OCI-LY7 (cell line): ENCODE measurements at regions not wholly inside any gene's neighbourhood (a gene's known extent, or its start where the extent isn't known, plus 50 kb on each side); places are given as distances from the start of the nearest gene placed in this dataset.

Experiments
- BruUV-seq: library from RNA; stranded (reverse); fragments of 400-500 nt; replicated peaks from 2 replicates; lab custom pipeline; 2021; lab: Mats Ljungman, UMichigan
- CTCF ChIA-PET: fragments of 300-600 bp; sonication (Branson Sonifier 250); formaldehyde crosslinking; loops from one replicate; lab custom pipeline; 2022; ENCODE audit warnings: antibody characterized with exemption; ENCODE audit not compliant: unreplicated experiment; lab: Charles Lee
- POLR2A ChIA-PET: fragments of 300-600 bp; sonication (Branson Sonifier 250); formaldehyde crosslinking; loops from one replicate; lab custom pipeline; 2022; ENCODE audit warnings: antibody characterized with exemption; lab: Charles Lee
- DNase-seq: peaks from one replicate; pipeline ENCODE4 v3.0.0-alpha.2; 2015; ENCODE audit warnings: low spot score
- H2AFZ ChIP-seq: fragments of 200-600 bp; sonication (generic), shearing (Covaris generic); 2 replicates; pipeline ENCODE4 v1.6.1; 2014; ENCODE audit warnings: mild to moderate bottlenecking, antibody characterized with exemption, low read length, moderate library complexity
- H3K27ac ChIP-seq: fragments of 200-600 bp; sonication (generic); 2 replicates; pipeline ENCODE4 v1.5.1; 2014; ENCODE audit warnings: mixed run types, low read depth, mild to moderate bottlenecking, moderate library complexity, low read length, inconsistent platforms; ENCODE audit not compliant: poor library complexity, severe bottlenecking
- H3K36me3 ChIP-seq: fragments of 200-600 bp; sonication (generic); 2 replicates; pipeline ENCODE4 v1.6.1; 2014; ENCODE audit warnings: mild to moderate bottlenecking, antibody characterized with exemption, low read length, moderate library complexity, mixed read lengths; ENCODE audit not compliant: insufficient read depth
- H3K4me1 ChIP-seq: fragments of 200-600 bp; sonication (generic); 2 replicates; pipeline ENCODE4 v1.5.1; 2014; ENCODE audit warnings: mild to moderate bottlenecking, low read length; ENCODE audit not compliant: insufficient read depth, poor library complexity, severe bottlenecking
- H3K4me2 ChIP-seq: fragments of 200-600 bp; sonication (generic); 2 replicates; pipeline ENCODE4 v1.6.1; 2014; ENCODE audit warnings: mild to moderate bottlenecking, low read length
- H3K4me3 ChIP-seq: fragments of 200-600 bp; sonication (generic); 2 replicates; pipeline ENCODE4 v1.5.1; 2014; ENCODE audit warnings: mild to moderate bottlenecking, low read depth, low read length; ENCODE audit not compliant: poor library complexity, severe bottlenecking
- H3K79me2 ChIP-seq: fragments of 200-600 bp; sonication (generic); 2 replicates; pipeline ENCODE4 v1.6.1; 2016; ENCODE audit warnings: low read depth, mild to moderate bottlenecking, low read length, moderate library complexity, mixed read lengths; ENCODE audit not compliant: insufficient read depth
- H3K9me2 ChIP-seq: fragments of 200-600 bp; sonication (generic); 2 replicates; pipeline ENCODE4 v1.6.1; 2016; ENCODE audit warnings: mild to moderate bottlenecking, low read length, mixed read lengths; ENCODE audit not compliant: insufficient read depth
- H3K9me3 ChIP-seq: fragments of 200-600 bp; sonication (generic); 2 replicates; pipeline ENCODE4 v1.6.1; 2014; ENCODE audit warnings: mild to moderate bottlenecking, mixed run types, low read length, mixed read lengths
- H4K20me1 ChIP-seq: fragments of 200-600 bp; sonication (generic); 2 replicates; pipeline ENCODE4 v1.6.1; 2014; ENCODE audit warnings: mild to moderate bottlenecking, antibody characterized with exemption, low read length, moderate library complexity, mixed read lengths; ENCODE audit not compliant: insufficient read depth
- CTCF ChIP-seq: fragments of 200-600 bp; sonication (generic); conservative IDR thresholded peaks from 2 replicates; pipeline ENCODE4 v1.5.1; 2014; ENCODE audit warnings: mild to moderate bottlenecking, antibody characterized with exemption, low read length, moderate library complexity, mixed read lengths
- EZH2phosphoT487 ChIP-seq: fragments of 200-600 bp; sonication (generic); IDR thresholded peaks from 2 replicates; pipeline ENCODE4 v1.6.1; 2018; ENCODE audit warnings: low read depth, borderline replicate concordance, mild to moderate bottlenecking, mixed run types, antibody characterized with exemption, low read length, moderate library complexity, mixed read lengths
- intact Hi-C: fragments of 100-400 bp; cut with micrococcal nuclease; formaldehyde crosslinking; loops from one replicate; pipeline ENCODE4 v1.10.0; 2022; ENCODE audit not compliant: unreplicated experiment

- no peak overlapping the region for H3K4me2 ChIP-seq
- no peaks in the 10 kb centered on the region for H3K9me3 ChIP-seq
- ChIA-PET POLR2A (interaction anchor here (0.5 to 1.6 kb wide), 4 partner anchors 9 to 36 kb away, joined by 3 to 4 read pairs (median 3); no protein-coding TSS in a partner anchor), CTCF (no interaction called here)
- H4K20me1 ChIP-seq, result no peaks in the 10 kb centered on the region
- no peak overlapping the region for H3K27ac ChIP-seq
- TF ChIP-seq CTCF, result no peak
- TF ChIP-seq EZH2phosphoT487, result no peak
- H3K9me2 ChIP-seq, result no peaks in the 10 kb centered on the region
- no peak overlapping the region for H3K4me3 ChIP-seq
- H3K79me2 ChIP-seq, result no peaks in the 10 kb centered on the region
- no peaks in the 10 kb centered on the region for H3K4me1 ChIP-seq
- no peak overlapping the region for H2AFZ ChIP-seq
- intact Hi-C loops, result no loop called here
- BruUV-seq, result no TSS peak
- no peak for DNase-seq
- no peaks in the 10 kb centered on the region for H3K36me3 ChIP-seq
These were observed 1096.1 kb upstream of the CELF2 start for GRCh38 chr10:9921544-9921943.

- BruUV-seq, result no TSS peak
These were observed 1095.4 kb upstream of the CELF2 start for GRCh38 chr10:9922126-9922870.

More at GRCh38 chr10:9922126-9922870, 1095.4 kb upstream of the CELF2 start:
- H3K4me2 ChIP-seq, result no peak overlapping the region
- H3K9me2 ChIP-seq, result no peaks in the 10 kb centered on the region
- no peak for DNase-seq
- H2AFZ ChIP-seq, result no peak overlapping the region
- intact Hi-C loops, result no loop called here
- ChIA-PET POLR2A (interaction anchor here (0.6 to 1.6 kb wide), 4 partner anchors 19 to 1777 kb away, joined by 3 to 4 read pairs (median 3); no protein-coding TSS in a partner anchor), CTCF (no interaction called here)
- no peaks in the 10 kb centered on the region for H3K79me2 ChIP-seq
- no peak overlapping the region for H3K27ac ChIP-seq
- no peak overlapping the region for H3K4me3 ChIP-seq
- H4K20me1 ChIP-seq, result no peaks in the 10 kb centered on the region
- H3K4me1 ChIP-seq, result no peaks in the 10 kb centered on the region
- H3K9me3 ChIP-seq, result no peaks in the 10 kb centered on the region
- TF ChIP-seq EZH2phosphoT487 (no peak), CTCF (no peak)
- H3K36me3 ChIP-seq, result no peaks in the 10 kb centered on the region
